C4-2B (cell line): ENCODE measurements at regions not wholly inside any gene's neighbourhood (a gene's known extent, or its start where the extent isn't known, plus 50 kb on each side); places are given as distances from the start of the nearest gene placed in this dataset.

Source experiments
- CTCF ChIP-seq: fragments of 450-650 bp; conservative IDR thresholded peaks from 2 replicates; pipeline ENCODE4 v1.5.1; 2017; ENCODE audit warnings: mild to moderate bottlenecking
- ZFX ChIP-seq: fragments of 450-650 bp; IDR thresholded peaks from 2 replicates; pipeline ENCODE4 v1.6.1; 2017

GRCh38 chr14:53883739-53884138, 72.9 kb downstream of the BMP4 start:
- no peak for TF ChIP-seq CTCF
- TF ChIP-seq ZFX = no peak
